HPDE6-E6E7 (cell line): ENCODE measurements at regions not wholly inside any gene's neighbourhood (a gene's known extent, or its start where the extent isn't known, plus 50 kb on each side); places are given as distances from the start of the nearest gene placed in this dataset.

ENCODE experiments used
- DNase-seq: peaks from one replicate; pipeline ENCODE4 v3.0.0; 2011; ENCODE audit warnings: missing footprints; ENCODE audit errors: extremely low spot score

DNA sequence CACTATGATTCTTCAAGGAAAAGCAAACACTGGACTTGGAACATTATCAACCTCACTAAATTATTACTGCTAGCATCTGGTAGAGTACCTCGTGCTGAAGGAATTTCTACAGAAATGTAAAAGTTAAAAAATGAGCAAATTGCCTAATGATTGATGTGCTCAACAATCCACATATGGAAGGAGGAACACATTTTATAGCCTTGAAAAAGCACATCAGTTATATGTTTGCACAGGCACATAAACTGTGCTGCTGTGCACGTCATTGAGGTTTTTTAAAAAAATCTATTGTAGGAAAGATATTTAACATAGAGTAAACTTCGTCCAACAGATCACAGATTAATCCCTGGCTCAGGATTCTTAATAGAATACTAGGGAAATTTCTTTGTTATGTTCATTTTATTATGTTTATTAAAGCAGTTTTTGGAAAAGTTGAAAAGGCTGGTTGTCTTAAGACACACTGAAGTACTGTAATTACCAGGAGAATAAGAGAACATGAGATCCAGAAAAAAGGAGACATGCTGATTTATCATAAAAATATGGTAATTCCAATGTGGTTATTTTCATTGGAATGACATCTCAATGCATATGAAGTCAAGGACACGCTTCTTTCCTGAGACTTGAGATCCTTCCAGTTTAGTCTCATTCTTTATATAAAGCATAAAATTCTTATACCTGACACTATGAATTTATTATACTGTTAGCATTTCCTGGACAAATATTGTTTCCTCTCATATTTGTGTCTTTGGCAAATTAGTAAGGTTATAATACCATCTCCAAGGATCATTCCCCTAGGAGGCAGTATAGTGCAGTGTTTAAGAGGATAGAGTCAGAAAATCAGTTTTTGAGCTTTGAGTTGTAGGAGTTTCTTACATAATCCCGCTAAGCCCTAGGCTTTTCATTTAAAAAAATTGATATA is 511.1 kb downstream of the TENT5A start:
- no peak for DNase-seq

DNA sequence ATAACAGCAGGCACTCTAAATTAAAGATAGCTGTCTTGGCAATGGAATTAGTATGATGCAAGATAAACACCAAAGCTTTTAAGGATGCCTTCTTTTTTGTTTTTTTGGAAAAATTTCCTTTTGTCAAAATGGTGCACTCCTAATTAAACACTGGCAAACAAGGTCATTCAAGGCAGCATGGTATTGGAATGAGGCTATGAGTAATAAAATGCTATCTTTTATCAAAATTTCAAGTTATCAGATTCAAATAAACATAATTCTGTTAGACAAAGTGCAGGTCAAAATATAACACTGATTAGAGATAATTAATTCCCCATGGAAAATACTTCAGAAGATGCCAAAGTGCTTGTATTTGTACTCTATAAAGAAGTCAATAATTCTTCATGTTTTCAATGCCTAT is 514.1 kb downstream of the TENT5A start:
- no peak for DNase-seq

DNA sequence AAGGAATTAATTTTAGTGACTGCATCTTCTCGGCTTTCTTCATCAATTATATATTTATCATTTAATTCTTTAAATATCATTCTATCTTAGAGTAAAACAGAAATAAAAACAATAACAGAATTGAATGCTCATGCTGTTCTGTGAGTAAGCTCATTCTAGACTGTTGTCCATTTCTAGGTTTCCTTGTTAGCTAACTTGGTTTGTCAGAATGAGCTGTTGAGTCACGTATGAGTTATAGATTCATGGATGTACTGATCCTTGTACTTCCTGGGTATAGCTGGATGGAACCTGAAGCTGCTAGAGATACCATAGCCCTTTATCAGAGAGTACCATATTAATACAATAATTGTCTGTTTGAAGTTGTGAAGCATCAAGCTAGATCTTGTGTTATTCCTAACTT is 515.3 kb downstream of the TENT5A start:
- no peak for DNase-seq

DNA sequence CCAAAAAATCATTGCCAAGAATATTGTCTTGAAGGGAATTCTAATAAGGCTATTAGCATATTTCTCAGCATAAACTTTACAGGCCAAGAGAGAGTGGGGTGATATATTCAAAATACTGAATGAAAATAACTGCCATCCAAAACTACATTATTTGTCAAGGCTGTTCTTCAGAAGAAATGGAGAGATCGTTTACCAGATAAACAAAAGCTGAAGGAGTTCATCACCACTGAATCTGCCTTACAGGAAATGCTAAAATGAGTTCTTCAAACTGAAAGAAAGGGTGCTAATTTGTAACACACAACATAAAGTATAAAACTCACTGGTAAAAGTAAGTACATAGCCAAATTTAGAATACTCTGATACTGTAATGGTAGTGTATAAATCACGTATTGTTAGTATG is 517.0 kb downstream of the TENT5A start:
- no peak for DNase-seq

DNA sequence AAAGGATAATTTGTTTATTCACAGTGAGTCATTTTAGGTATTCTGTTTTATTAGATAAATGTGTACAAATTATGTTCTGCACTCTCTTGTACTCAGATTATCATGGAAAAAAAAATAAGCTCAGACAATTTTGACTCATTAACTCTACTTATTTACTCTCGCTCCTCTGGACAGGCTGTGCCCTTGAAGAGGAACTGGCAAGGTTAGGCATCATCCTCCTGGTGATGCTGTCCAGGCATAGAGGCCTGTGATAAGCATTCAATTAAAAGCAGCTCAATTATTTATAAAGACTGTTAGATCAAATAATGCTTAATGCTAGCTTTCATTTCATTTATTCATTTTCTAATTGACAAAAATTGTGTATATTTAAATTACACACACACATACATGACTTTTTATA is 518.5 kb downstream of the TENT5A start:
- no peak for DNase-seq

DNA sequence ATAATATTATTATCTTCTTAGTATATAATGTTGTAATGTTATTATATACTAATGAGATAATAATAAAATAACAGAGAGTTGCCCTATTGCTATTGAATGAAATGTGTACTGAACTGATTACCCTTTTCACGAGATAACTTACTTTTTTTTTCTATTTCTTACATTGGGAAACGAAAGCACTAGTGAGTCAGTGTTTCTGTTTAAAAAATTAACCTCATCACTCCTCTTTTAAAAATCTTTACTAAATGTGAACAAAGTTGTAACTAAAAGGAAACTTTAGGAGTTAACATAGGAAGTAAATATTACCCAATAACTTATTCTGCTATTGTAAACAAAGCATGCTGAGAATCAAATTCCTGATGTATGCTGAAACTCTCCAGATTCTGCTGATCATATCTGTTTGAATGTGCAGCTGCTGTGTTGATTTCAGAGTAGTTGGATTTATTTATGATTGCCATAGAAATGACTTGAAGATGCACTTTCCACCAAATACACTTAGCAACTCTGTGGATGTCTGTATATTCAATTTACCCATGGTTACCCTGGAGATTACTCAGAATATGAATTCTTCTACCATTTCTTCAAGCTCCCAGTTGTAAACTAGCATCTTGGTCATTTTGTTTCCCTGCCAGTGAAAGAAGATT is 523.4 kb downstream of the TENT5A start:
- no peak for DNase-seq

DNA sequence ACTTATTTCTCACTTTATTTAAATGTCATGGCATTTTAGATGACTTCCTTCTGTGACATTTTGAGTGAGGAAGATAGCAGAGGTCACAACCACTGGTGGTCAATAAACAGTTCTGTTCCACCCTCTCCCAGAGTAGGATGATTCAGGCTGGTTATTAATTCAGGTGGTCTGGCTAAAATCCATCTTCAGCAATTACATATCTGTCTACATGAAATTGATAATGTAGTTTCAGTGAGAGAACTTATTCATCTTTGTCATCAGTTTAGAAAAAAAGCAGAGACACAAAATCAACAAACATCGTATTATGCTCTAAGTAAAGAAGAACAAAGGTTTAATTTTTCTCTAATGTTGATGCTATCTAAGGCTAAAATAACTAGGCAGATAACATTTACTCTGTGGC is 525.5 kb downstream of the TENT5A start:
- DNase-seq, result no peak

DNA sequence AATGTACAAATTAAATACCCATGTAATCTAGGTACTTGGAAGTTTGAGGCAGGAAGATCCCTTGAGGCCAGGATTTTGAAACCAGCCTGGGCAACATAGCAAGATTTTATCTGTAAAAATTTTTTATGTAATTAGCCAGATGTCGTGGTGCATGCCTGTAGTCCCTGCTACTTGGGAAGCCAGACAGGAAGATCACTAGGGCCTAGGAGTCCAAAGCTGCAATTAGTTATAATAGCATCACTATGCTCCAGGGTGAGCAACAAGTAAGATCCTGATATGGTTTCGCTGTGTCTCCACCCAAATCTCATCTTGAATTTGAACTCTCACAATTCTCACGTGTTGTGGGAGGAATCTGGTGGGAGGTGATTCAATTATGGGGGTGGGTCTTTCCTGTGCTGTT is 535.8 kb downstream of the TENT5A start:
- no peak for DNase-seq

DNA sequence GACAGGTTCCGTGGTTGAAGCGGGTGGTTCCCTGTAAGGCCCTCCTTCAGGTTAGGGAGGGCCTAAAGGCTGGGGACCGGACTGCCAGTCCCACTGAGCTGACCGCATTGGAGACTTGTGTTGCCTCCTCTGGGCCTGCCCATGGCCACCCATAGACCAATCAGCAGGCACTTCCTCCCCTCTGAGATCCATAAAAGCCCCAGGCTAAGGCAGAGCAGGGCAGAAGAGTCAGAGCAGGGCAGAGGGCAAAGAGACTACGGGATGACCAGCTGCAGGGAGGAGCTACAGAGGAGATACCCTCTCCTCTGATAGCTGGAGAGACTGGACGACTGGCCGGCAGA is 537.4 kb downstream of the TENT5A start:
- DNase-seq, result no peak

DNA sequence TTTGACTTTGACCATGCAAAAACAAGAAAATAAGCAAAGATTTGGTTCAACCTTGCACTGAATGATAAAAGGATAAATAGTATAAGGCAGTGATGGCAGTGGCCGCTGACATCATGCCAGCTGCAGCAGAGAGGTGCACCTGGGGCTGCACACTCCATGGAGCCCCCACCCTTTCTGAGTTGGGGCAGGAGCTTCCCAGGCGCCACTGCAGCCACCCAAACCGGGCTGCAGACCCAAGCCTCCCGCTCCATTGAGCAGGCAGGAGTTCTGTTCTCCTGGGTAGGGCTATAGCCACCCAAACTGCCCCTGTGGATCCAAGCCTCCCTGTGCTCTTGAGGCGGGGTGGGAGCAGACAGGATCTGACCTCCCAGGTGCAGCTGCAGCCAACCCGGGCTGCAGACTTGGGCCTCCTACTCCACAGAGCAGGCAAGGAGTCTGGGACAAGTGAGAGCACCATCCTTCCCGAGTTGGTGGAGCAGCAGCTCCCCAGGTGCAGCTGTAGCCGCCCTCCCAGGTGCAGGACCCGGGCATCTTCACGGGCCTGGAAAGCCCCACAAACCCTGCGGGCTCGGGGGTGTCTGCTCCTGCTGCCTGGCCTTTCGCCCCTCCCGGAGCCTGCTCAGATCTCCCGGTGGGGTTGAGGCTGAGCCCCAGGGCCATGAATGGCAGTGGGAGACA is 537.9 kb downstream of the TENT5A start:
- no peak for DNase-seq

DNA sequence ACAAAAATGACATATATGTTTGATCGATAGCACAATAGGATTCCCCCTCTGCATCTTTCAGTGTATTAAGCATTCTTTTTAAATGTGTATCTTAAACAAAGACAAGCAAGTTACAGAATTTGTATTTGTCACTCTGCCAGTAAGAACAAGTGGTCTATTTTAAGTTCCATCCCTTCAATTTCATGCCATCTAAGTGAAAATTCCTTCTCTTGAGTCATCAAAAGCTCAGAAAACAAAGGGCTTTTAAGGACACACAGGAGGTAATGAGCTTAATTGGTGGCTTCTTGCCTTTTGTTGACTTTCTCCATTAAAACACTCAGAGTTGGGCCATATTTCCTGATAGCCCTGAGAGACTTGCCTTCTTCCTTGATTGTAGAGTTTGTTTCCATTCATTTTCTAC is 547.8 kb downstream of the TENT5A start:
- DNase-seq, result no peak

DNA sequence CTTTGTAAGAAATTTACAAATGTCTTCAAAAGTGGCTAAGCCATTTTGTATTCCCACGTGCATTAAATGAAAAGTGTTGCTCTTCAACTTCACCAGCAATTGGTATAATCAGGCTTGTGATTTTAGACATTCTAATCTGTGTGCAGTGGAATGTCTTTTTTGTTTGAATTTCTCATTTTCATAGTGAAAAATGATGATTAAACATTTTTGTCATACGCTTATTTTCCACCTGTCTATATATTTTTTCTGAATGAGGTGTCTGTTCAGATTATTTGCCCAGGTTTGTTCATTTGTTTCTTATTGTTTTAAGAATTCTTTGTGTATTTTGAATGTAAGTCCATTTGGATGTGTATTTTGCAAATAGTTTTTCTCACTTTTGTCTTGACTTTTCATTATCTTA is 558.1 kb downstream of the TENT5A start:
- no peak for DNase-seq

DNA sequence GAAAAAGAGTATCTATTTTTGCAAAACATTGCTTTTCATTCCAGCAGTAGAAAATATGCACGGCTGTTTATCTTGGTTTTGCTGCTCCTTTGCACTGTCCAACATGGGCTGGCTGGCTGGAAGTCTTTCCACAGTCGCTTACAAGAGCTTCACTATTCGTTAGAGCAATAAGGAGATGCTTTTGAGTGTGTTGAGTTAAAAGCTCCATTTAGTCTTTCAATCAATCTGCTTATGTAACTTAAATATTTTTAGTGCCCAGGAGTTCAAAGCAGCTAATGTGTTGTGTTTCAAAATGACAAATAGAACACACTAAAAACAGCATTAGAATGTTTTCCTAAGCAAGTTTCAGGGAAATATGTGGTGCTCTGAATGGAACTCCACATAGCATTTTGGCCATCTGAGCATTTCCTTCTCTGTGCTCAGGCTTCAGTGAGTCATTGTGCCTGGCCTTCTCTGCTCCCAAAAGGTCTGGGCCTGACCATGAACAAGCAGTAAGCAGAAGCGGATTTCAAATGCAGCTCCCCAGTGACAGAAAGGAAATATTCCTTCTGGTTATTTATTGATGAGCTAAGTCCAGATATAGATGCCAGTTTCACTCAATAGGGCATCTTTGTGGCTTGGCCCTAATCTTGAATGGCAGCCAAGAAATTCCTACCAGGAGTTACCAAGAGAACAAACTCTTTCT is 580.3 kb downstream of the TENT5A start:
- no peak for DNase-seq

DNA sequence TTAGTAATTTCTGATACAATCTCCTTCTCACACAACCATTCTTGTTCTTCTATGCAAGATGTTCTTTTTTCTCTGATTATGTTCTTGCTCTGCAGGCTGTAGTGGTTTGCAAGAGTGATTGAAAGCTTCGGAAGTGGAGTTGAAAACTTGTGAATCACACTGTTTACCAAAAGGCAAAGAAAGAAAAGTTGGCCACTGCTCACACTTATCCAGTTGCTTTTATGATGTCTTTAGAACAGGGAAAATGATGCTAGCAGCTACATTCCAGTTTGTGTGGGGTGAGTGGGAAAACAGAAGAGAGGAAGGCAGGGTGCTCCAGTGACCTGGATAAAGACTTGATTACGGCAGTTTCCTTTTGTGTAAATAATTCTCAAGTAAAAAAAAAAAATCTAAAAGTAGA is 583.3 kb downstream of the TENT5A start:
- DNase-seq, result no peak

DNA sequence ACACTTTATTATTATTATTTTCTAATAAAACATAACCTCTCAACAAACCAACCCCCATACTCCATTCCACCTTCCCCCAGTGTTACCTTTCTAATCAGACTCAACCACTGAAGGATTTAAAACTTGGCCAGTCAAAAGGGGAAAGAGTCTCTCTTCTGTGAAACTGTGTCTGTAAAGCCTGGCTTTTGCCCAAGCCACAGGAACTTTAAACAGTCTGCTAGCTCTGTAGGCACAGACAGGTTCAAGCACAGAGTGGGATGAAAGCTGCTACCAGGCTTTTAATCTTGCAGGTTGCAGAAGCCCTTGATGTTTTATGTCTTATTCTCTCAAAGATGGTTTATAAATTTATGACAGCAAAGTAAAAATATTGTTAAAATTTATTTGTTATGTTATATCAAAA is 585.7 kb downstream of the TENT5A start:
- no peak for DNase-seq

DNA sequence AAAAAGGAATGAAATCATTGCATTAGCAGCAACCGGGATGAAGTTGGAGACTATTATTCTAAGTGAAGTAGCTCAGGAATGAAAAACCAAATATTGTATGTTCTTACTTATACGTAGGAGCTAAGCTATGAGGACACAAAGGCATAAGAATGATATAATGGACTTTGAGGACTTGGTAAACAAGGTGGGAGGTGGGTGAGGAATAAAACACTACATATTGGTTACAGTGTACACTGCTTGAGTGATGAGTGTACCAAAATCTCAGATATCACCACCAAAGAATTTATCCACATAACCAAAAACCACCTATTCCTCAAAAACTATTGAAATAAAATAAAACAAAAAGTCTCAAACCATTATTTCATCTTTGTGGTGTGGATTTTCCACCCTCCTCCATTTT is 593.5 kb downstream of the TENT5A start:
- no peak for DNase-seq

DNA sequence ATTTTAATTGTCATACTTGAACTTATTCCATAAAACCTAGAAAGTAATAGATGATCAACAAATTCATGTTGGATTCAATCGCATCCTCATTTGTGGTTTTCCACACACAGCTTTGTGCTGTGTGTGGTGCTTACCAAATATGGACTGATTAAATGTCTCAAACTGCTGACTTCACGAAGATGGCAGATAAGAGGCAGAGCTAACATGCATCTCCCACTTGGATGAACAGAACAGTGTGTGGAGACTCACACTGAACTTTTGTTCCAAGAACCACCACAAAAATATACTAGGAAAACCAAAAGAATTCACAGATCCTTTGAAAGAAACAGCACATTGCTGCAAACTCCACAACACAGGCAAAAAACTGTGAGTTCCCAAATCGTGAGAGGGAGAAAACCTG is 603.7 kb downstream of the TENT5A start:
- DNase-seq, result no peak

DNA sequence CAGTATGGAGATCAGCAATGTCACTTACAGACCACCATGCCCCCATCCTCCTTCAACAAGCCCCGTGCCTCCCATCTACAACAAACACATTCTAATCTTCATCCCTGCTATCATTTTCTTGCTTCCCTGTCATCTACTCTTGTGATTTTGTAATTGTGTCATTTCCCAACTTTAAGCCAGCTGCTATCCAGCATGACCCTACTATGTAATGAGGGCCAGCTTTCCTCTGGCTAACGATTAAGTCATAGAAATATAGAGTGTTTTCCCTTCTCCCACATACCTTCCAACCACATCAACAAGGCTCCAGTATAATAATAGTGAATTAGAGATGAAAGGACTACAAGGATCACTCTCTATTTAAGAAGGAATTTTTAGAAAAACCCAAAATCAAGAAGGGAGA is 607.0 kb downstream of the TENT5A start:
- no peak for DNase-seq

DNA sequence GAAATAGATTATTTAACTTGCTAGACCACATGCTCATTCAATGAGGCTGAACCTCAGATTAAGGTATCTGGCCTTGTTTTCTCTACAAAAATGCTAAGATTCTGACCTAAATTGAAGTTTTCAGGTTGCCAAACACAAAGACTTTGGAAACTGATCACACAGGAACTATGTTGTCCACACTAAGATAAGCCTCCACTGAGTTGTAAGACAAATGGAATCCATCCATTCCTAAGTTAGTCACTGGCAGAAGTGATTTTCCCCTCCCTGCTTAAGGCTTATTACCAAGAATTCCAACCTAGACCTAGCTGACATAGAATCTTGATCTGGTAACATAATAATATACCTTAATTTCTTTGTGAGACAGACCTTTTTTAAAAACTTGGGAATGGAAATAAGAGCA is 608.1 kb downstream of the TENT5A start:
- no peak for DNase-seq

DNA sequence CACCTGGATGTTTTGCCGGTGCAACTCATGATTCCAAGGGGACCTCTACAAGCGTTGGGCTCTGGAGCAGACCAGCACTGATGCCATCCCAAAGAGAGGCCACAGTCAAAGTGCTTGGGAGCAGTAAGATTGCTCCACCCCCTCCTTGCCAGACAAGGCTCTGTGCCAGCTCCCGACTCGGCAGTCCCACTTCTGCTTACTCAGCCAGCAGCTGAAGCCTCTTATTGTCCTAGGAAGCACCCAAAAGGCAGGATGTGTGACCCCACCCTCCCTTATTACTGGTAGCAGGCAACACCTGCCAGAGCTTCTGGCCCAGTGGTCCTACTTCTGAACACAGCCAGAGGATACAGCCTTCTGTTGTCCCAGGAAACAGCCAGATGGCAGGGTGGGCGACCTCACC is 614.2 kb downstream of the TENT5A start:
- no peak for DNase-seq

DNA sequence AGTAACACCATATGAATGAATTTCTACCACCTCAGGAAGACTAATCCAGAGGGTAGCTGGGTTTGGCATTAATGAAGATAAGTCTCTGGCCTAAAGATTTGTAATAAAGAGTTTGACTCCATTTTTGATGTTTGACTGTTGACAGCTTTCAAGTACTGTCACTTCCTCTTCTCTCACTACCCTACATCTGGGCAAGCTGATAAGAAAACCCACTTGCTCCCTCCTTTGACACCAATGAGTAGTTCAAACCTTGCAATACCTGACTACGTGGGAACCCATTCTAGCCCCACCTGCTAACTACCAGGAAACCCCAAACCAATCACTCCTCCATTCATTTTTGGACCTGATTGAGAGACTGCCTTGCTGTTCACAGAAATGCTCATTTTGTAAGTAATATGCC is 621.5 kb downstream of the TENT5A start:
- no peak for DNase-seq

DNA sequence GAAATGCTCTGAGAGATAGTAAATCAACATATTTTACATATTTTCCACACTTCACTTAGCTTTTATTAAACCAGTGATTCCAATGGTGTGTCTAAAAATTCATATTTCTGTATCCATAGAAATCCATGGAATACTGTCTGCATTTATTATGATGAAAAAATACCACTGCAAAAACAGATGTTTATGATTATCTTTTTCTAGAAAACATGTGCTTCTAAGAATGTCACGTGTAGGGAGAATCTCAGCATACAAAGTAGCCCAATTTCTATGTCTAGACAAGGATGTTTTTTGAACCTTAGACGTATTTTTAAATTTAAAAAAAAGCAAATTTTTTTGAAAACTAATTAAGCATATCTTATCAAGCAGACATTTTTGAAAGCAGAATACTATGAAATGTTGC is 622.4 kb downstream of the TENT5A start:
- DNase-seq, result no peak
